MM.1S (cell line): ENCODE measurements at regions not wholly inside any gene's neighbourhood (a gene's known extent, or its start where the extent isn't known, plus 50 kb on each side); places are given as distances from the start of the nearest gene placed in this dataset.

Source experiments
- DNase-seq: peaks from one replicate; pipeline ENCODE4 v3.0.0-alpha.2; 2015
- H2AFZ ChIP-seq: fragments of 300-600 bp; sonication (generic); 2 replicates; pipeline ENCODE4 v1.6.0; 2016; ENCODE audit warnings: antibody characterized with exemption, low read length
- H3F3A ChIP-seq: fragments of 300-600 bp; sonication (generic); 2 replicates; pipeline ENCODE4 v1.6.1; 2016; ENCODE audit warnings: mild to moderate bottlenecking, antibody characterized with exemption, low read length, moderate library complexity, mixed read lengths; ENCODE audit not compliant: insufficient read depth
- H3K27ac ChIP-seq: fragments of 300-600 bp; sonication (generic); 2 replicates; pipeline ENCODE4 v1.5.1; 2016; ENCODE audit warnings: mild to moderate bottlenecking, low read length
- H3K27me3 ChIP-seq: fragments of 300-600 bp; sonication (generic); replicated peaks from 2 replicates; pipeline ENCODE4 v1.6.0; 2016; ENCODE audit warnings: low read length; ENCODE audit not compliant: insufficient read depth
- H3K36me3 ChIP-seq: fragments of 300-600 bp; sonication (generic); replicated peaks from 2 replicates; pipeline ENCODE4 v1.6.1; 2016; ENCODE audit warnings: mild to moderate bottlenecking, low read length, mixed read lengths; ENCODE audit not compliant: insufficient read depth
- H3K4me1 ChIP-seq: fragments of 300-600 bp; sonication (generic); 2 replicates; pipeline ENCODE4 v1.6.1; 2016; ENCODE audit warnings: low read length, mixed read lengths
- H3K4me2 ChIP-seq: fragments of 300-600 bp; sonication (generic); 2 replicates; pipeline ENCODE4 v1.6.0; 2016; ENCODE audit warnings: low read depth, low read length
- H3K4me3 ChIP-seq: fragments of 300-600 bp; sonication (generic); 2 replicates; pipeline ENCODE4 v1.5.1; 2016; ENCODE audit warnings: low read length, mixed read lengths
- H3K79me2 ChIP-seq: fragments of 300-600 bp; sonication (generic); 2 replicates; pipeline ENCODE4 v1.6.1; 2016; ENCODE audit warnings: mixed run types, low read length, mixed read lengths
- H3K9ac ChIP-seq: fragments of 300-600 bp; sonication (generic); 2 replicates; pipeline ENCODE4 v1.6.1; 2016; ENCODE audit warnings: low read length, mixed read lengths
- H3K9me2 ChIP-seq: fragments of 300-600 bp; sonication (generic); replicated peaks from 2 replicates; pipeline ENCODE4 v1.6.1; 2016; ENCODE audit warnings: mild to moderate bottlenecking, low read length, mixed read lengths; ENCODE audit not compliant: insufficient read depth
- H3K9me3 ChIP-seq: fragments of 300-600 bp; sonication (generic); replicated peaks from 2 replicates; pipeline ENCODE4 v1.6.1; 2016; ENCODE audit warnings: mild to moderate bottlenecking, low read length, mixed read lengths; ENCODE audit not compliant: insufficient read depth
- H4K20me1 ChIP-seq: fragments of 300-600 bp; sonication (generic); 2 replicates; pipeline ENCODE4 v1.6.1; 2016; ENCODE audit warnings: mild to moderate bottlenecking, low read length, moderate library complexity, mixed read lengths; ENCODE audit not compliant: insufficient read depth
- EZH2 ChIP-seq: fragments of 300-600 bp; sonication (generic); optimal IDR thresholded peaks from 2 replicates; pipeline ENCODE3; 2017; ENCODE audit warnings: low read depth, mild to moderate bottlenecking, antibody characterized with exemption, low read length, mixed read lengths
- EZH2phosphoT487 ChIP-seq: fragments of 300-600 bp; sonication (generic); IDR thresholded peaks from 2 replicates; pipeline ENCODE4 v1.6.1; 2018; ENCODE audit warnings: antibody characterized with exemption, low read length
- TF ChIP-seq, protein P1 (sequence below): fragments of 300-600 bp; sonication (generic); IDR thresholded peaks from 2 replicates; pipeline ENCODE4 v1.5.1; 2016; ENCODE audit warnings: antibody characterized with exemption, low read length, mixed read lengths

GRCh38 chr2:35468245-35468644 lies 887.3 kb upstream of the CRIM1 start:
- H3K79me2 ChIP-seq = no peaks in the 10 kb centered on the region
- H2AFZ ChIP-seq = no peak overlapping the region
- TF ChIP-seq EZH2phosphoT487 (no peak), EZH2 (no peak)
- TF ChIP-seq, protein P1, sequence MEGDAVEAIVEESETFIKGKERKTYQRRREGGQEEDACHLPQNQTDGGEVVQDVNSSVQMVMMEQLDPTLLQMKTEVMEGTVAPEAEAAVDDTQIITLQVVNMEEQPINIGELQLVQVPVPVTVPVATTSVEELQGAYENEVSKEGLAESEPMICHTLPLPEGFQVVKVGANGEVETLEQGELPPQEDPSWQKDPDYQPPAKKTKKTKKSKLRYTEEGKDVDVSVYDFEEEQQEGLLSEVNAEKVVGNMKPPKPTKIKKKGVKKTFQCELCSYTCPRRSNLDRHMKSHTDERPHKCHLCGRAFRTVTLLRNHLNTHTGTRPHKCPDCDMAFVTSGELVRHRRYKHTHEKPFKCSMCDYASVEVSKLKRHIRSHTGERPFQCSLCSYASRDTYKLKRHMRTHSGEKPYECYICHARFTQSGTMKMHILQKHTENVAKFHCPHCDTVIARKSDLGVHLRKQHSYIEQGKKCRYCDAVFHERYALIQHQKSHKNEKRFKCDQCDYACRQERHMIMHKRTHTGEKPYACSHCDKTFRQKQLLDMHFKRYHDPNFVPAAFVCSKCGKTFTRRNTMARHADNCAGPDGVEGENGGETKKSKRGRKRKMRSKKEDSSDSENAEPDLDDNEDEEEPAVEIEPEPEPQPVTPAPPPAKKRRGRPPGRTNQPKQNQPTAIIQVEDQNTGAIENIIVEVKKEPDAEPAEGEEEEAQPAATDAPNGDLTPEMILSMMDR = no peak
- H3K9me2 ChIP-seq = no peaks in the 10 kb centered on the region
- no peaks in the 10 kb centered on the region for H3K9me3 ChIP-seq
- peaks cover 13% of the 10 kb centered on the region for H3K4me1 ChIP-seq
- H3K4me3 ChIP-seq = no peak overlapping the region
- no peak for DNase-seq
- H3F3A ChIP-seq = peaks cover 8% of the 10 kb centered on the region; the same call in 1 of the 2 replicates
- no peak overlapping the region for H3K4me2 ChIP-seq
- no peaks in the 10 kb centered on the region for H3K36me3 ChIP-seq
- no peaks in the 10 kb centered on the region for H3K27me3 ChIP-seq
- no peak overlapping the region for H3K27ac ChIP-seq
- H3K9ac ChIP-seq = no peak overlapping the region
- H4K20me1 ChIP-seq = no peaks in the 10 kb centered on the region

DNA sequence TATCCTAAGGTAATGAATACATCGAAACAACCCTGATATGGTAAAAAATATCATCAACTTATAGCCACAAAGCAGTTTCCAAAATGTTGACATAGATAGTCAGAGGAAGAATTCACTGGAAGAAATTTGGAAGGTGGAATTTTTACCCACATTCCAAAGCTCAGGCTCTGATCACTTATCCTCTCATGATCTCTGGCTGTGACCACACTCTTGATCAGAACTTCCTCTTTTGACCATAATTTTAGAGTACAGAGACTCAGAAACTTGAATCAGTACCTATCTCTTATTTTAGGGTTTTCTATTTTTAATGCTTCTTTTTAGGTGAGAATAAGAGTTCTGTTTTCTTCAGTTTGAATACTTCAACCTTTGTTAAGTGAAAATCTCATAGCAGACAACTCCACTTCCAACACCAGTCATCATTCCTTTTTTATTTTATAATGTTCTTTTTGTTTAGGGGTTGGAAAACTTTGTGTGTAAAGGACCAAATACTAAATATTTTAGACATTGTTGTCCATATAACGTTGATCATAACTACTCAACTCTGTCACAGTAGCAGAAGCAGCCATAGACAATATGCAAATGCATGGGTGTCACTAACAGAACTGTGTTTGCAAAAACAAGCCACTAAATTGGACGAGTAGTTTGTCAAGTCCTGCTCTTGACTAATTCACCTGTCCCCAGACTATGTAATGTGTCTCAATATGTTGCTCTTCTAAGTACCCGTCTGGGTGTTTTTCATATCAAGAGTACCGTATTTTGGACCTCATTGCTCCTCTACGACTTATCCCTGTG lies 891.6 kb upstream of the CRIM1 start:
- H3F3A ChIP-seq = peaks cover 8% of the 10 kb centered on the region; the same call in 1 of the 2 replicates
- H3K4me3 ChIP-seq = peak overlapping the region; percentile 21
- TF ChIP-seq EZH2phosphoT487 (no peak), EZH2 (no peak)
- TF ChIP-seq, protein P1 = no peak
- no peaks in the 10 kb centered on the region for H3K27me3 ChIP-seq
- no peaks in the 10 kb centered on the region for H3K36me3 ChIP-seq
- H3K79me2 ChIP-seq = no peaks in the 10 kb centered on the region
- peak overlapping the region; percentile 52 for H3K4me2 ChIP-seq
- H3K27ac ChIP-seq = peak overlapping the region; percentile 64; the same call in 1 of the 2 replicates
- peak overlapping the region; percentile 1; the same call in 1 of the 2 replicates for H3K9ac ChIP-seq
- H3K4me1 ChIP-seq = peaks cover 27% of the 10 kb centered on the region
- H2AFZ ChIP-seq = peak overlapping the region; percentile 25; the same call in 1 of the 2 replicates
- peak; percentile 28 for DNase-seq
- no peaks in the 10 kb centered on the region for H3K9me2 ChIP-seq
- no peaks in the 10 kb centered on the region for H3K9me3 ChIP-seq
- no peaks in the 10 kb centered on the region for H4K20me1 ChIP-seq

GRCh38 chr2:35462226-35462998 lies 893.2 kb upstream of the CRIM1 start:
- TF ChIP-seq, protein P1 = no peak
- no peak for TF ChIP-seq EZH2phosphoT487
- TF ChIP-seq EZH2 = no peak
- H3K9me3 ChIP-seq = no peaks in the 10 kb centered on the region
- H3K27me3 ChIP-seq = no peaks in the 10 kb centered on the region
- no peak for DNase-seq
- peaks cover 8% of the 10 kb centered on the region; the same call in 1 of the 2 replicates for H3F3A ChIP-seq
- no peak overlapping the region for H3K9ac ChIP-seq
- H3K36me3 ChIP-seq = no peaks in the 10 kb centered on the region
- H3K79me2 ChIP-seq = no peaks in the 10 kb centered on the region
- H3K4me2 ChIP-seq = no peak overlapping the region
- H4K20me1 ChIP-seq = no peaks in the 10 kb centered on the region
- H3K4me3 ChIP-seq = no peak overlapping the region
- no peaks in the 10 kb centered on the region for H3K9me2 ChIP-seq
- H3K27ac ChIP-seq = no peak overlapping the region
- H3K4me1 ChIP-seq = peaks cover 27% of the 10 kb centered on the region
- no peak overlapping the region for H2AFZ ChIP-seq
